MG63 (cell line): ENCODE measurements at regions not wholly inside any gene's neighbourhood (a gene's known extent, or its start where the extent isn't known, plus 50 kb on each side); places are given as distances from the start of the nearest gene placed in this dataset.
A peak's percentile ranks its signal among the peaks of the same experiment; 100 is the strongest.

Experiments used
- DNase-seq: peaks from one replicate; pipeline ENCODE4 v3.0.0-alpha.2; 2020
- H3K27me3 ChIP-seq: fragments of 250-450 bp; sonication (Bioruptor Pico); 2 replicates; pipeline ENCODE4 v1.5.1; 2020; ENCODE audit warnings: mild to moderate bottlenecking, moderate library complexity
- H3K36me3 ChIP-seq: fragments of 250-450 bp; sonication (Bioruptor Pico); 2 replicates; pipeline ENCODE4 v1.5.1; 2020; ENCODE audit warnings: mild to moderate bottlenecking, moderate library complexity
- H3K4me3 ChIP-seq: fragments of 250-450 bp; sonication (Bioruptor Pico); 2 replicates; pipeline ENCODE4 v1.5.1; 2020; ENCODE audit warnings: mild to moderate bottlenecking, moderate library complexity
- H3K9me3 ChIP-seq: fragments of 250-450 bp; sonication (Bioruptor Pico); 2 replicates; pipeline ENCODE4 v1.5.1; 2020; ENCODE audit warnings: mild to moderate bottlenecking, moderate library complexity

- Histone ChIP-seq H3K9me3 (no peaks in the 10 kb centered on the region), H3K4me3 (no peak overlapping the region), H3K27me3 (no peaks in the 10 kb centered on the region), H3K36me3 (no peaks in the 10 kb centered on the region)
- no peak for DNase-seq
These were observed 425.5 kb upstream of the CADM1 start for GRCh38 chr11:115929618-115930129.

- H3K9me3 ChIP-seq: no peaks in the 10 kb centered on the region
- H3K36me3 ChIP-seq: no peaks in the 10 kb centered on the region
- no peak overlapping the region for H3K4me3 ChIP-seq
- no peaks in the 10 kb centered on the region for H3K27me3 ChIP-seq
- no peak for DNase-seq
These were observed 424.6 kb upstream of the CADM1 start for GRCh38 chr11:115928811-115929210.

- H3K9me3 ChIP-seq: no peaks in the 10 kb centered on the region
- H3K36me3 ChIP-seq: no peaks in the 10 kb centered on the region
- no peak for DNase-seq
- H3K4me3 ChIP-seq: no peak overlapping the region
- H3K27me3 ChIP-seq: no peaks in the 10 kb centered on the region
These were observed 423.7 kb upstream of the CADM1 start for GRCh38 chr11:115927823-115928329.

GRCh38 chr11:115926601-115927000 lies 422.4 kb upstream of the CADM1 start:
- no peak for DNase-seq

GRCh38 chr11:115926138-115926537 lies 421.9 kb upstream of the CADM1 start:
- no peak for DNase-seq
- Histone ChIP-seq H3K36me3 (no peaks in the 10 kb centered on the region), H3K4me3 (no peak overlapping the region)

More at GRCh38 chr11:115926601-115927000, 422.4 kb upstream of the CADM1 start:
- no peaks in the 10 kb centered on the region for H3K27me3 ChIP-seq
- no peaks in the 10 kb centered on the region for H3K36me3 ChIP-seq
- H3K4me3 ChIP-seq: no peak overlapping the region
- H3K9me3 ChIP-seq: no peaks in the 10 kb centered on the region

GRCh38 chr11:115925568-115926090 lies 421.4 kb upstream of the CADM1 start:
- no peak for DNase-seq
- Histone ChIP-seq H3K27me3 (no peaks in the 10 kb centered on the region), H3K9me3 (no peaks in the 10 kb centered on the region), H3K36me3 (no peaks in the 10 kb centered on the region), H3K4me3 (no peak overlapping the region)

More at GRCh38 chr11:115926138-115926537, 421.9 kb upstream of the CADM1 start:
- no peaks in the 10 kb centered on the region for H3K9me3 ChIP-seq
- no peaks in the 10 kb centered on the region for H3K27me3 ChIP-seq

- Histone ChIP-seq H3K27me3 (no peaks in the 10 kb centered on the region), H3K9me3 (no peaks in the 10 kb centered on the region), H3K4me3 (no peak overlapping the region), H3K36me3 (no peaks in the 10 kb centered on the region)
- DNase-seq: peak; percentile 26
These were observed 420.7 kb upstream of the CADM1 start for GRCh38 chr11:115924744-115925567.

GRCh38 chr11:115922876-115923275 lies 418.7 kb upstream of the CADM1 start:
- no peaks in the 10 kb centered on the region for H3K36me3 ChIP-seq
- DNase-seq: no peak
- H3K4me3 ChIP-seq: no peak overlapping the region
- H3K9me3 ChIP-seq: no peaks in the 10 kb centered on the region
- H3K27me3 ChIP-seq: no peaks in the 10 kb centered on the region

- Histone ChIP-seq H3K9me3 (no peaks in the 10 kb centered on the region), H3K4me3 (no peak overlapping the region), H3K27me3 (no peaks in the 10 kb centered on the region), H3K36me3 (no peaks in the 10 kb centered on the region)
- no peak for DNase-seq
These were observed 417.8 kb upstream of the CADM1 start for GRCh38 chr11:115921986-115922385.

- no peak overlapping the region for H3K4me3 ChIP-seq
- no peaks in the 10 kb centered on the region for H3K9me3 ChIP-seq
- no peak for DNase-seq
- H3K27me3 ChIP-seq: no peaks in the 10 kb centered on the region
- H3K36me3 ChIP-seq: no peaks in the 10 kb centered on the region
These were observed 417.3 kb upstream of the CADM1 start for GRCh38 chr11:115921540-115921939.

- Histone ChIP-seq H3K9me3 (no peaks in the 10 kb centered on the region), H3K27me3 (no peaks in the 10 kb centered on the region), H3K4me3 (no peak overlapping the region), H3K36me3 (no peaks in the 10 kb centered on the region)
- DNase-seq: no peak
These were observed 416.7 kb upstream of the CADM1 start for GRCh38 chr11:115920841-115921480.

- DNase-seq: no peak
- no peak overlapping the region for H3K4me3 ChIP-seq
- no peaks in the 10 kb centered on the region for H3K9me3 ChIP-seq
- no peaks in the 10 kb centered on the region for H3K36me3 ChIP-seq
- H3K27me3 ChIP-seq: no peaks in the 10 kb centered on the region
These were observed 415.9 kb upstream of the CADM1 start for GRCh38 chr11:115920092-115920461.

GRCh38 chr11:115919341-115920091 lies 415.3 kb upstream of the CADM1 start:
- no peaks in the 10 kb centered on the region for H3K9me3 ChIP-seq
- no peaks in the 10 kb centered on the region for H3K27me3 ChIP-seq
- H3K4me3 ChIP-seq: no peak overlapping the region
- H3K36me3 ChIP-seq: no peaks in the 10 kb centered on the region
- DNase-seq: peak; percentile 17

GRCh38 chr11:115918576-115918975 lies 414.4 kb upstream of the CADM1 start:
- Histone ChIP-seq H3K9me3 (no peaks in the 10 kb centered on the region), H3K4me3 (no peak overlapping the region), H3K27me3 (no peaks in the 10 kb centered on the region), H3K36me3 (no peaks in the 10 kb centered on the region)
- DNase-seq: no peak

GRCh38 chr11:115916608-115917007 lies 412.4 kb upstream of the CADM1 start:
- no peaks in the 10 kb centered on the region for H3K27me3 ChIP-seq
- DNase-seq: peak; percentile 46
- H3K36me3 ChIP-seq: no peaks in the 10 kb centered on the region
- H3K9me3 ChIP-seq: no peaks in the 10 kb centered on the region
- H3K4me3 ChIP-seq: no peak overlapping the region

- no peak for DNase-seq
- no peaks in the 10 kb centered on the region for H3K9me3 ChIP-seq
- H3K27me3 ChIP-seq: no peaks in the 10 kb centered on the region
- no peaks in the 10 kb centered on the region for H3K36me3 ChIP-seq
- H3K4me3 ChIP-seq: no peak overlapping the region
These were observed 408.3 kb upstream of the CADM1 start for GRCh38 chr11:115912484-115912945.
